K562 (cell line): ENCODE measurements at regions not wholly inside any gene's neighbourhood (a gene's known extent, or its start where the extent isn't known, plus 50 kb on each side); places are given as distances from the start of the nearest gene placed in this dataset.
A peak's percentile ranks its signal among the peaks of the same experiment; 100 is the strongest.

Source experiments
- CBFA2T2 ChIP-seq: fragments of 450-650 bp; conservative IDR thresholded peaks from 2 replicates; pipeline ENCODE4 v1.6.1; 2017; ENCODE audit warnings: mild to moderate bottlenecking
- CHD2 ChIP-seq: IDR thresholded peaks from 2 replicates; pipeline ENCODE4 v1.6.1; 2011; ENCODE audit warnings: low read depth, low read length
- CHD4 ChIP-seq: fragments of 200-600 bp; sonication (generic); IDR thresholded peaks from 3 replicates; pipeline ENCODE4 v1.6.1; 2012; ENCODE audit warnings: low read depth, mild to moderate bottlenecking, mixed read lengths, low read length, inconsistent platforms; ENCODE audit not compliant: insufficient read depth, insufficient replicate concordance, poor library complexity, severe bottlenecking
- FOXP1 ChIP-seq: sonication (generic); formaldehyde crosslinking; IDR thresholded peaks from 2 replicates; pipeline ENCODE4 v1.8.0; 2022; ENCODE audit warnings: mild to moderate bottlenecking, missing genetic modification reagents
- MCM3 ChIP-seq: fragments of 450-650 bp; IDR thresholded peaks from 2 replicates; pipeline ENCODE4 v1.6.1; 2016
- MIER1 ChIP-seq: fragments of 450-650 bp; IDR thresholded peaks from 2 replicates; pipeline ENCODE4 v1.6.1; 2016; ENCODE audit warnings: antibody characterized with exemption, mild to moderate bottlenecking, low read depth
- NRF1 ChIP-seq, 2 experiments: fragments of 450-650 bp; IDR thresholded peaks in 1 of 2; conservative IDR thresholded peaks in 1 of 2; 2 replicates each; pipeline ENCODE4 v1.6.1; 2014; ENCODE audit warnings: mild to moderate bottlenecking in 2 of 2
- PCBP1 ChIP-seq: fragments of 200-400 bp; formaldehyde crosslinking; IDR thresholded peaks from 2 replicates; pipeline ENCODE4 v1.6.1; 2018; ENCODE audit warnings: mild to moderate bottlenecking, low read depth, low read length; ENCODE audit not compliant: poor library complexity, severe bottlenecking
- PHB2 ChIP-seq: fragments of 450-650 bp; IDR thresholded peaks from 2 replicates; pipeline ENCODE4 v1.6.1; 2017; ENCODE audit warnings: low read depth
- SREBF2 ChIP-seq: sonication (generic); formaldehyde crosslinking; IDR thresholded peaks from 2 replicates; pipeline ENCODE4 v1.4.0; 2020; ENCODE audit warnings: mild to moderate bottlenecking, missing genetic modification reagents
- TEAD2 ChIP-seq: fragments of 450-650 bp; IDR thresholded peaks from 2 replicates; pipeline ENCODE4 v1.6.1; 2016; ENCODE audit warnings: missing genetic modification characterization, control low read depth, missing compliant biosample characterization
- TF ChIP-seq, protein P1 (sequence below): sonication (generic); formaldehyde crosslinking; IDR thresholded peaks from 2 replicates; pipeline ENCODE4 v1.4.0; 2020; ENCODE audit warnings: mild to moderate bottlenecking, missing genetic modification reagents
- TF ChIP-seq, protein P2 (sequence below): fragments of 450-650 bp; IDR thresholded peaks from 2 replicates; pipeline ENCODE4 v1.6.1; 2017; ENCODE audit warnings: antibody characterized with exemption, mild to moderate bottlenecking

DNA sequence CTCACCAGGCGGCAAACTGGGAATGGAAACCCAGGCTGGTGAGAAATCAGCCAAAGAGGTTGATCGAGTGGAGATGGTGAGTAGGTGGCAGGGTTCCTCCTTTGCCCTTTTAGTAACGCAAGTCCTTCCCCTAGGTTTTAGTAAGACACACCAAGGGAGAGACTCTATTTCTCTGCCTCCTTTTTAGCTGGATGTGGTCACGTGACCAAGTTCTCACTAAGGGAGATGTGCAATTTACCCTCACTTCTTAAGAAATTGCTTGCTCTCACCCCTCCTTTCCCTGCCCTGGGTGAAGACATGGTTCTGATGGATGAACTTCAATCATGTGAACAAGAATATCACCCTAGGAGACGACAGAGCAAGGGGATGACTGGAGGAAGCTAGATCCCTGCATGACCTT lies 99.8 kb upstream of the FOXF1 start (continued):
- TF ChIP-seq NRF1 (conservative IDR thresholded peaks at IDR 0.05 in 1 of 2, IDR thresholded peaks at IDR 0.05 in 1 of 2), result no peak
- TF ChIP-seq FOXP1, result no peak
- TF ChIP-seq CHD4, result no peak
- no peak for TF ChIP-seq TEAD2 (tag)
- TF ChIP-seq, protein P1, sequence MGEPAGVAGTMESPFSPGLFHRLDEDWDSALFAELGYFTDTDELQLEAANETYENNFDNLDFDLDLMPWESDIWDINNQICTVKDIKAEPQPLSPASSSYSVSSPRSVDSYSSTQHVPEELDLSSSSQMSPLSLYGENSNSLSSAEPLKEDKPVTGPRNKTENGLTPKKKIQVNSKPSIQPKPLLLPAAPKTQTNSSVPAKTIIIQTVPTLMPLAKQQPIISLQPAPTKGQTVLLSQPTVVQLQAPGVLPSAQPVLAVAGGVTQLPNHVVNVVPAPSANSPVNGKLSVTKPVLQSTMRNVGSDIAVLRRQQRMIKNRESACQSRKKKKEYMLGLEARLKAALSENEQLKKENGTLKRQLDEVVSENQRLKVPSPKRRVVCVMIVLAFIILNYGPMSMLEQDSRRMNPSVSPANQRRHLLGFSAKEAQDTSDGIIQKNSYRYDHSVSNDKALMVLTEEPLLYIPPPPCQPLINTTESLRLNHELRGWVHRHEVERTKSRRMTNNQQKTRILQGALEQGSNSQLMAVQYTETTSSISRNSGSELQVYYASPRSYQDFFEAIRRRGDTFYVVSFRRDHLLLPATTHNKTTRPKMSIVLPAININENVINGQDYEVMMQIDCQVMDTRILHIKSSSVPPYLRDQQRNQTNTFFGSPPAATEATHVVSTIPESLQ (CRISPR knock-in tag), result no peak
- TF ChIP-seq MCM3, result no peak
- TF ChIP-seq PHB2, result no peak
- TF ChIP-seq SREBF2 (CRISPR knock-in tag), result no peak
- no peak for TF ChIP-seq CHD2
- no peak for TF ChIP-seq PCBP1
- TF ChIP-seq CBFA2T2, result peak; percentile 52
- TF ChIP-seq MIER1, result no peak
- TF ChIP-seq, protein P2, sequence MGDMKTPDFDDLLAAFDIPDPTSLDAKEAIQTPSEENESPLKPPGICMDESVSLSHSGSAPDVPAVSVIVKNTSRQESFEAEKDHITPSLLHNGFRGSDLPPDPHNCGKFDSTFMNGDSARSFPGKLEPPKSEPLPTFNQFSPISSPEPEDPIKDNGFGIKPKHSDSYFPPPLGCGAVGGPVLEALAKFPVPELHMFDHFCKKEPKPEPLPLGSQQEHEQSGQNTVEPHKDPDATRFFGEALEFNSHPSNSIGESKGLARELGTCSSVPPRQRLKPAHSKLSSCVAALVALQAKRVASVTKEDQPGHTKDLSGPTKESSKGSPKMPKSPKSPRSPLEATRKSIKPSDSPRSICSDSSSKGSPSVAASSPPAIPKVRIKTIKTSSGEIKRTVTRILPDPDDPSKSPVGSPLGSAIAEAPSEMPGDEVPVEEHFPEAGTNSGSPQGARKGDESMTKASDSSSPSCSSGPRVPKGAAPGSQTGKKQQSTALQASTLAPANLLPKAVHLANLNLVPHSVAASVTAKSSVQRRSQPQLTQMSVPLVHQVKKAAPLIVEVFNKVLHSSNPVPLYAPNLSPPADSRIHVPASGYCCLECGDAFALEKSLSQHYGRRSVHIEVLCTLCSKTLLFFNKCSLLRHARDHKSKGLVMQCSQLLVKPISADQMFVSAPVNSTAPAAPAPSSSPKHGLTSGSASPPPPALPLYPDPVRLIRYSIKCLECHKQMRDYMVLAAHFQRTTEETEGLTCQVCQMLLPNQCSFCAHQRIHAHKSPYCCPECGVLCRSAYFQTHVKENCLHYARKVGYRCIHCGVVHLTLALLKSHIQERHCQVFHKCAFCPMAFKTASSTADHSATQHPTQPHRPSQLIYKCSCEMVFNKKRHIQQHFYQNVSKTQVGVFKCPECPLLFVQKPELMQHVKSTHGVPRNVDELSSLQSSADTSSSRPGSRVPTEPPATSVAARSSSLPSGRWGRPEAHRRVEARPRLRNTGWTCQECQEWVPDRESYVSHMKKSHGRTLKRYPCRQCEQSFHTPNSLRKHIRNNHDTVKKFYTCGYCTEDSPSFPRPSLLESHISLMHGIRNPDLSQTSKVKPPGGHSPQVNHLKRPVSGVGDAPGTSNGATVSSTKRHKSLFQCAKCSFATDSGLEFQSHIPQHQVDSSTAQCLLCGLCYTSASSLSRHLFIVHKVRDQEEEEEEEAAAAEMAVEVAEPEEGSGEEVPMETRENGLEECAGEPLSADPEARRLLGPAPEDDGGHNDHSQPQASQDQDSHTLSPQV, result no peak
